ENCODE measurements at regions not wholly inside any gene's neighbourhood (a gene's known extent, or its start where the extent isn't known, plus 50 kb on each side); places are given as distances from the start of the nearest gene placed in this dataset.

GRCh38 chr5:158610051-158610415, 489.7 kb downstream of the EBF1 start:
- TF ChIP-seq CTCF (IDR thresholded peaks at IDR 0.05 in 4 of 5, conservative IDR thresholded peaks at IDR 0.05 in 1 of 5) (no peak), POLR2A (IDR thresholded peaks at IDR 0.05) (no peak)

Data from gastrocnemius medialis (tissue), 4 donors.